ENCODE measurements at regions not wholly inside any gene's neighbourhood (a gene's known extent, or its start where the extent isn't known, plus 50 kb on each side); places are given as distances from the start of the nearest gene placed in this dataset.

DNA sequence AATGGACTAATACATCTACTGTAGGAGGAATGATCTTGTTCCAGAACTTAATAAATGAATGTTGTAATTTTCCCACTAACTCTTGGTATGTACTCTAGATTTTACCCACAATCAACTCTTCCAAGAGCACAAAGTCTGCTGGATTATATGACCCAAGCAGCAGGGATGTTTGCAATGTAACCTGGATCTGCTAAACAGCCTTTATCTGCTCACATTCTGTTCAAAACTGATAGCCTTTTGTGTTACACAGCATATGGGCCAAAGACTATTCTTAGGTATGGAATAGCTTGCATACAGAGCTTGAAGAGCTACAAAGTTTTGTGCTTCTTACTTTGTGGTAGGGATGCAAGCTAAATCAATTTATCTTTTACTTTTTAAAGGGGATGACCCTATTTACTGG lies 213.7 kb upstream of the DCN start:
- ATAC-seq, result peak in 1 of 4 donors; percentile 55
- intact Hi-C loops (cut with DNase I), result no loop called here
- no peak overlapping the region for H3K4me3 ChIP-seq
- H3K4me1 ChIP-seq, result peaks cover 0 to 10% (median 0%) of the 10 kb centered on the region in 12 donors
- no peaks in the 10 kb centered on the region for H3K27me3 ChIP-seq
- no peak for DNase-seq
- H3K36me3 ChIP-seq, result no peaks in the 10 kb centered on the region
- peaks cover 0 to 10% (median 0%) of the 10 kb centered on the region in 12 donors for H3K9me3 ChIP-seq
- H3K27ac ChIP-seq, result no peak overlapping the region
- no peak for TF ChIP-seq CTCF (IDR thresholded peaks at IDR 0.05)
- no peak for TF ChIP-seq POLR2A (IDR thresholded peaks at IDR 0.05)

- TF ChIP-seq CTCF (IDR thresholded peaks at IDR 0.05) (no peak), POLR2A (IDR thresholded peaks at IDR 0.05) (no peak)
- Histone ChIP-seq H3K9me3 (peaks cover 0 to 10% (median 0%) of the 10 kb centered on the region in 12 donors), H3K36me3 (no peaks in the 10 kb centered on the region), H3K27me3 (no peaks in the 10 kb centered on the region), H3K4me1 (peaks cover 0 to 7% (median 0%) of the 10 kb centered on the region in 12 donors), H3K27ac (no peak overlapping the region), H3K4me3 (no peak overlapping the region)
- 72 to 87% (median 73%) methylated on average over 5 of the region's 5 CpGs for WGBS, 4 donors
- no peak for ATAC-seq
- intact Hi-C loops (cut with DNase I), result no loop called here
- DNase-seq, result no peak
Observed at GRCh38 chr12:91395628-91396135, 213.1 kb upstream of the DCN start.

DNA sequence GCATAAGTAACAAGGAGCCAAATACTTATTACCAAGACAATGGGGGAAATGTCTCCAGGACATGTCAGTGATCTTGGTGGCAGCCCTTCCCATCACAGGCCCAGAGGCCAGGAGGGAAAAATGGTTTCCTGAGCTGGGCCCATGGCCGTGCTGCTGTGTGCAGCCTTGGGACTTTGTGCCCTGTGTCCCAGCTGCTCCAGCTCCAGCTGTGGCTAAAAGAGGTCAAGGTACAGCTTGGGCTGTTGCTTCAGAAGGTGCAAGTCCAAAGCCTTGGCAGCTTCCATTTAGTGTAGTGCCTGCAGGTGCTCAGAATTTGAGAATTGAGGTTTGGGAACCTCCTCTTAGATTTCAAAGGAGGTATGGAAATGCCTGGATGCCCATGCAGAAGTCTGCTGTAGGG lies 212.3 kb upstream of the DCN start:
- 92 to 100% (median 96%) methylated on average over 1 of the region's 1 CpG for WGBS, 4 donors
- TF ChIP-seq POLR2A (IDR thresholded peaks at IDR 0.05), result no peak
- no peak for TF ChIP-seq CTCF (IDR thresholded peaks at IDR 0.05)
- no peak for ATAC-seq

GRCh38 chr12:91388573-91388972 lies 206.0 kb upstream of the DCN start:
- Histone ChIP-seq H3K4me1 (peaks cover 0 to 9% (median 0%) of the 10 kb centered on the region in 12 donors), H3K27me3 (no peaks in the 10 kb centered on the region), H3K4me3 (no peak overlapping the region), H3K9me3 (peaks cover 0 to 15% (median 0%) of the 10 kb centered on the region in 12 donors), H3K27ac (peak overlapping the region in 6 of 12 donors; percentile 16 to 71 (median 36)), H3K36me3 (no peaks in the 10 kb centered on the region)
- 48 to 68% (median 54%) methylated on average over 1 of the region's 1 CpG for WGBS, 4 donors
- ATAC-seq (peak in 2 of 4 donors; percentile 31 to 47), DNase-seq (no peak)
- intact Hi-C loops (cut with DNase I), result loop anchor here in 8 of 10 donors (10.0 kb wide), 6 partner anchors 186 to 1216 kb away; no protein-coding TSS in a partner anchor
- no peak for TF ChIP-seq CTCF (IDR thresholded peaks at IDR 0.05)

More for the DNA sequence above, 212.3 kb upstream of the DCN start:
- H3K4me1 ChIP-seq, result no peaks in the 10 kb centered on the region
- H3K9me3 ChIP-seq, result peaks cover 0 to 14% (median 0%) of the 10 kb centered on the region in 12 donors
- H3K4me3 ChIP-seq, result no peak overlapping the region
- intact Hi-C loops (cut with DNase I), result no loop called here
- H3K27ac ChIP-seq, result no peak overlapping the region
- H3K36me3 ChIP-seq, result no peaks in the 10 kb centered on the region
- no peaks in the 10 kb centered on the region for H3K27me3 ChIP-seq
- DNase-seq, result no peak

Data from heart left ventricle (tissue), 16 donors.